ENCODE measurements at regions not wholly inside any gene's neighbourhood (a gene's known extent, or its start where the extent isn't known, plus 50 kb on each side); places are given as distances from the start of the nearest gene placed in this dataset.

GRCh38 chr1:81314513-81315233 is 486.1 kb upstream of the ADGRL2 start:
- H3K4me3 Mint-ChIP-seq, result no peak overlapping the region
- H3K36me3 Mint-ChIP-seq, result no peaks in the 10 kb centered on the region
- H3K27ac Mint-ChIP-seq, result no peak overlapping the region
- peaks cover 7% of the 10 kb centered on the region for H3K9me3 Mint-ChIP-seq
- ATAC-seq (no peak), DNase-seq (ENCODE audit: low spot score in 2 of 2) (no peak)
- no peaks in the 10 kb centered on the region for H3K4me1 Mint-ChIP-seq

- Mint-ChIP-seq H3K9me3 (peaks cover 7% of the 10 kb centered on the region), H3K4me3 (no peak overlapping the region), H3K4me1 (no peaks in the 10 kb centered on the region), H3K27ac (no peak overlapping the region), H3K36me3 (no peaks in the 10 kb centered on the region)
- DNase-seq (ENCODE audit: low spot score in 2 of 2), result no peak
- no peak for ATAC-seq
Observed at GRCh38 chr1:81313289-81313688, 487.4 kb upstream of the ADGRL2 start.

GRCh38 chr1:81312272-81312754 is 488.4 kb upstream of the ADGRL2 start:
- Mint-ChIP-seq H3K4me3 (no peak overlapping the region), H3K9me3 (peaks cover 7% of the 10 kb centered on the region), H3K4me1 (no peaks in the 10 kb centered on the region), H3K27ac (no peak overlapping the region), H3K36me3 (no peaks in the 10 kb centered on the region)
- ATAC-seq, result no peak
- no peak for DNase-seq (ENCODE audit: low spot score in 2 of 2)

GRCh38 chr1:81310250-81310649 is 490.5 kb upstream of the ADGRL2 start:
- ATAC-seq, result no peak
- Mint-ChIP-seq H3K4me3 (no peak overlapping the region), H3K9me3 (peaks cover 7% of the 10 kb centered on the region), H3K36me3 (no peaks in the 10 kb centered on the region), H3K4me1 (no peaks in the 10 kb centered on the region), H3K27ac (no peak overlapping the region)
- no peak for DNase-seq (ENCODE audit: low spot score in 2 of 2)

- H3K9me3 Mint-ChIP-seq, result peaks cover 4% of the 10 kb centered on the region
- H3K27ac Mint-ChIP-seq, result no peak overlapping the region
- H3K4me1 Mint-ChIP-seq, result no peaks in the 10 kb centered on the region
- H3K4me3 Mint-ChIP-seq, result no peak overlapping the region
- ATAC-seq, result no peak
- H3K36me3 Mint-ChIP-seq, result no peaks in the 10 kb centered on the region
- no peak for DNase-seq (ENCODE audit: low spot score in 2 of 2)
Observed at GRCh38 chr1:81308191-81308590, 492.5 kb upstream of the ADGRL2 start.

GRCh38 chr1:81307786-81308185 is 492.9 kb upstream of the ADGRL2 start:
- H3K36me3 Mint-ChIP-seq, result no peaks in the 10 kb centered on the region
- H3K4me1 Mint-ChIP-seq, result no peaks in the 10 kb centered on the region
- ATAC-seq (no peak), DNase-seq (ENCODE audit: low spot score in 2 of 2) (no peak)
- peaks cover 8% of the 10 kb centered on the region for H3K9me3 Mint-ChIP-seq
- H3K4me3 Mint-ChIP-seq, result no peak overlapping the region
- no peak overlapping the region for H3K27ac Mint-ChIP-seq

- H3K36me3 Mint-ChIP-seq, result no peaks in the 10 kb centered on the region
- peaks cover 6% of the 10 kb centered on the region for H3K9me3 Mint-ChIP-seq
- DNase-seq (ENCODE audit: low spot score in 2 of 2) (no peak), ATAC-seq (no peak)
- H3K4me1 Mint-ChIP-seq, result no peaks in the 10 kb centered on the region
- no peak overlapping the region for H3K27ac Mint-ChIP-seq
- no peak overlapping the region for H3K4me3 Mint-ChIP-seq
Observed at GRCh38 chr1:81305997-81306452, 494.7 kb upstream of the ADGRL2 start.

GRCh38 chr1:81304187-81304586 is 496.5 kb upstream of the ADGRL2 start:
- H3K4me3 Mint-ChIP-seq, result no peak overlapping the region
- H3K4me1 Mint-ChIP-seq, result no peaks in the 10 kb centered on the region
- peaks cover 6% of the 10 kb centered on the region for H3K9me3 Mint-ChIP-seq
- ATAC-seq, result no peak
- no peak for DNase-seq (ENCODE audit: low spot score in 2 of 2)
- H3K36me3 Mint-ChIP-seq, result no peaks in the 10 kb centered on the region
- H3K27ac Mint-ChIP-seq, result no peak overlapping the region

GRCh38 chr1:81299892-81300291 is 500.8 kb upstream of the ADGRL2 start:
- Mint-ChIP-seq H3K4me1 (no peaks in the 10 kb centered on the region), H3K36me3 (no peaks in the 10 kb centered on the region), H3K9me3 (peaks cover 14% of the 10 kb centered on the region), H3K27ac (no peak overlapping the region), H3K4me3 (no peak overlapping the region)
- no peak for ATAC-seq
- no peak for DNase-seq (ENCODE audit: low spot score in 2 of 2)

- Mint-ChIP-seq H3K4me1 (no peaks in the 10 kb centered on the region), H3K9me3 (peaks cover 14% of the 10 kb centered on the region), H3K4me3 (no peak overlapping the region), H3K36me3 (no peaks in the 10 kb centered on the region), H3K27ac (no peak overlapping the region)
- DNase-seq (ENCODE audit: low spot score in 2 of 2) (no peak), ATAC-seq (no peak)
Observed at GRCh38 chr1:81298266-81298665, 502.5 kb upstream of the ADGRL2 start.

- no peaks in the 10 kb centered on the region for H3K4me1 Mint-ChIP-seq
- H3K27ac Mint-ChIP-seq, result no peak overlapping the region
- no peaks in the 10 kb centered on the region for H3K36me3 Mint-ChIP-seq
- no peak for DNase-seq (ENCODE audit: low spot score in 2 of 2)
- H3K4me3 Mint-ChIP-seq, result no peak overlapping the region
- ATAC-seq, result no peak
- H3K9me3 Mint-ChIP-seq, result peaks cover 12% of the 10 kb centered on the region
Observed at GRCh38 chr1:81296601-81297000, 504.1 kb upstream of the ADGRL2 start.

GRCh38 chr1:81290326-81290725 is 510.4 kb upstream of the ADGRL2 start:
- no peak for ATAC-seq
- peaks cover 8% of the 10 kb centered on the region for H3K9me3 Mint-ChIP-seq
- no peaks in the 10 kb centered on the region for H3K36me3 Mint-ChIP-seq

GRCh38 chr1:81288689-81289088 is 512.0 kb upstream of the ADGRL2 start:
- ATAC-seq (no peak), DNase-seq (ENCODE audit: low spot score in 2 of 2) (no peak)
- H3K36me3 Mint-ChIP-seq, result no peaks in the 10 kb centered on the region
- peaks cover 8% of the 10 kb centered on the region for H3K9me3 Mint-ChIP-seq
- no peak overlapping the region for H3K4me3 Mint-ChIP-seq
- no peaks in the 10 kb centered on the region for H3K4me1 Mint-ChIP-seq
- no peak overlapping the region for H3K27ac Mint-ChIP-seq

More at GRCh38 chr1:81290326-81290725, 510.4 kb upstream of the ADGRL2 start:
- no peaks in the 10 kb centered on the region for H3K4me1 Mint-ChIP-seq
- H3K4me3 Mint-ChIP-seq, result no peak overlapping the region
- no peak overlapping the region for H3K27ac Mint-ChIP-seq
- no peak for DNase-seq (ENCODE audit: low spot score in 2 of 2)

- DNase-seq (ENCODE audit: low spot score in 2 of 2) (no peak), ATAC-seq (no peak)
- peaks cover 8% of the 10 kb centered on the region for H3K9me3 Mint-ChIP-seq
- no peak overlapping the region for H3K27ac Mint-ChIP-seq
- H3K4me1 Mint-ChIP-seq, result no peaks in the 10 kb centered on the region
- no peaks in the 10 kb centered on the region for H3K36me3 Mint-ChIP-seq
- no peak overlapping the region for H3K4me3 Mint-ChIP-seq
Observed at GRCh38 chr1:81287411-81288080, 513.2 kb upstream of the ADGRL2 start.

- ATAC-seq (no peak), DNase-seq (ENCODE audit: low spot score in 2 of 2) (no peak)
- Mint-ChIP-seq H3K36me3 (no peaks in the 10 kb centered on the region), H3K27ac (no peak overlapping the region), H3K4me1 (no peaks in the 10 kb centered on the region), H3K4me3 (no peak overlapping the region), H3K9me3 (peaks cover 9% of the 10 kb centered on the region)
Observed at GRCh38 chr1:81270051-81270450, 530.7 kb upstream of the ADGRL2 start.

GRCh38 chr1:81264976-81265375 is 535.8 kb upstream of the ADGRL2 start:
- peaks cover 14% of the 10 kb centered on the region for H3K9me3 Mint-ChIP-seq
- no peaks in the 10 kb centered on the region for H3K36me3 Mint-ChIP-seq
- no peak for DNase-seq (ENCODE audit: low spot score in 2 of 2)
- no peak overlapping the region for H3K27ac Mint-ChIP-seq
- H3K4me1 Mint-ChIP-seq, result no peaks in the 10 kb centered on the region
- no peak overlapping the region for H3K4me3 Mint-ChIP-seq
- no peak for ATAC-seq

Measured in stimulated activated effector memory CD8-positive, alpha-beta T cell treated with anti-CD3 and anti-CD28 coated beads, Interleukin-12 subunit alpha, Interleukin-12 subunit beta, amount 100 ng/mL, for 72 hours (primary cell).